Renal pelvis (tissue), 1 donor: ENCODE measurements at regions not wholly inside any gene's neighbourhood (a gene's known extent, or its start where the extent isn't known, plus 50 kb on each side); places are given as distances from the start of the nearest gene placed in this dataset.
"Not testable (repeated sequence)": the region's sequence is repeated elsewhere in the genome, so short reads cannot be mapped to it uniquely, and the experiment has no call there.

ENCODE experiments used
- DNase-seq: peaks from one replicate; pipeline ENCODE4 v3.0.0-alpha.2; 2013

DNA sequence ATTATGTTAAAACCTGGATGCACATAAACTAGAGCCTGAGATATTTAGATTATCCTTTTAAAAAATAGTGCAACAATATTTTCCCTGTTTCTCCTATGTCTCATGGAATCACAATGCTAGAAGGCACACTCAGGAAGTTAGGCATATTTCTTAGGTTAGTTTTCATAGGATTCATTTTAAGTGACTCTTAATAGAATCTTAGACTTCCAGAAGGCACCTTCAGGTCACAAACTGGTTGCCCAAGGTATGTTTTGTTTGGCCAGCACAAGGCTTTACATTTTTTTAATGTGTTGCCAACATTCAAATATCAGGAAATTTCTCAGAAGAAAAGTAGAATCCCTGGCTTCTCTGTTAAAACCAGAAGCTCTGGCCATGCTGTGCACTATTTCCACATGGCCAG, 129.3 kb downstream of the LNPK start:
- no peak for DNase-seq

DNA sequence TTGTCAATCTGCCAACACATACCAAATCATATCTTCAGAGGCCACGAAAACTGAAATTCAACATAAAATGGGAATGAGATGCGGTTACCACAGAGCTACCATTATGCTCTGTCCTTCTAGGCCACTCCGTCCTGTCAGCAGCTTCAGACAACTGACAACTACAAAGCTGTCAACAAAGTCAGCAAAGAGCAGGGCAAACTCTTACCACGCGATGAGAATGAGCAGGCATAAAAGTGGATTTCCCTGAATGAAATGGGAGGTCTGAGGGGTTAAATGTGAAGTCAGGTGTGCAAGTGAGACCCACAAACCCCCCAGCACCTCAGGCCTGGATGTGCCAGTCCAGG, 130.1 kb downstream of the LNPK start:
- DNase-seq, result no peak

DNA sequence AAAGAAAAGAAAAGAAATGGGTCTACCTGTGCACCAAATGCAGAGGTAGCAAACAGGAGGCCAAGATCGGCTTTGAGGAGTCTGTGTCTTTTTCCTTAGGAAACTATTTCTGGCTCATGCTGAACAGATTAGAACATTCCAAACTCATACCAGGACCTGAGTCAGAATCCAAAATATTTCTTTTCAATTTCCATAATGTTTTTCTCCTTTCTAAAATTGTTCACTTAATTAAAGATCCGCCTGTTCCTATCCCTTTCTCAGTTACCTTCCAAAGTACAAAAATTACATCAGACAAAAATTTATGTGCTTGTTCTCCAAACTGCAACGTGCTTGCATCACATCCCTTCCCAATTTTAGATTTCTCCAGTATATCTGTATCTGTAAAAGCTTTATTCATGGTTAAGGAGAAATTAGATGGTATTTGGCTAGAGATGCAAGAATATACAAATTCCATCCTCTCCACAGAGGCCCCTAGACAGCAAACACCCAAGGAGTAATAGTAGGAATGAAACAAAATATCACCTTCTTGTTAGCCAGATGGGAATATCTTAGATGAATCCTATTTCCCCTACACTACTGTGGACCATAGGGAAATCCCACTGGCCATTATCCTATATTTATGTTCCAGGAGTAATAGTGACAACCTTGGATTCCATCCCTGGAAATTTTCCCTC, 130.6 kb downstream of the LNPK start:
- DNase-seq, result no peak

DNA sequence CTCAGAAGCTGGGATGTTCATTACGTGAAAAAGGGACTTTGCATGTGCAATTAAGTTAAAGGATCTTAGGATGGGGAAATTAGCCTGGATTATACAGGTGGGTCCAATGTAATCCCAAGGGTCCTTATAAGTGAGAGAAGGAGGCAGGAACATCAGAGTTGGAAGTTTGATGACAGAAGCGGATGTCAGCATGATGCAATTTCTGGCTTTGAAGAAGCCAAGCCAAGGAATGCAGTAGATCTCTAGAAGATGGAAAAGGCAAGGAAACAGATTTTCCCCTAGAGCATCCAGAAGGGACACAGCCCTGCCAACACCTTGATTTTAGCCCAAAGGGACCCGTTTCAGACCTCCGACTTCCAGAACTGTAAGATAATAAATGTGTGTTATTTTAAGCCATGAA, 136.4 kb downstream of the LNPK start:
- no peak for DNase-seq

DNA sequence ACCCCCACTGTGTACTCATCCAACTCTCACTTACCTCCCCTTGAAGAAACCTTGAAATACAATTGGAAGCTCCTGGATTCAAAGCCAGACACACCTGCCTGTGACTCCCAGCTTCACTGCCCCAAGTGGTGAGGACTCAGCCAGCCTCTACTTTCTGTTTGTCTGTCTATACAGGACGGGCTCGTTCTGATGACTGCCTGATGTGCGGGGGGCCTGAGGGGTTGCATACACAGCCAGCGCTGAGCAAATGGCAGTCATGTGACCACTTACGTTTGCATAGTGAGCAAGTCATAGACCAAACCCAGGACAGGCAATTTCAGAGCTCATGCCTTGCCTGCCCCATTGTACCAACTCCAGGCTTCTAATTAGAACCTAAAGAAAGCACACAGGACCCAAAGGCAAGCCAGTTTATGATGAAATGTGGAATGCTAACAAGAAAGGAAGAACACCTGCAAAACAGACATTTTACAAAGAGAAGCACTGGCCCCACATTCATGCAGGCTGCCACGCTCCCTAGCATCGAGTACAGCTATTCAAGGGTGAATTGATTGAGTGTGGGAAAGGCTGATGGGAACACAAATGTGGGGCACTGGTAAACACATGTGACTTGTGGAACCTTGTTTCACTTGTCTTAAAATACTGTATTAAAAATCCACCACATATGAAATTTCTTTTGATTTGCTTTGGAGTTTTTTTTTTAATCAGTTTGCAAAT, 137.8 kb downstream of the LNPK start:
- DNase-seq, result no peak

DNA sequence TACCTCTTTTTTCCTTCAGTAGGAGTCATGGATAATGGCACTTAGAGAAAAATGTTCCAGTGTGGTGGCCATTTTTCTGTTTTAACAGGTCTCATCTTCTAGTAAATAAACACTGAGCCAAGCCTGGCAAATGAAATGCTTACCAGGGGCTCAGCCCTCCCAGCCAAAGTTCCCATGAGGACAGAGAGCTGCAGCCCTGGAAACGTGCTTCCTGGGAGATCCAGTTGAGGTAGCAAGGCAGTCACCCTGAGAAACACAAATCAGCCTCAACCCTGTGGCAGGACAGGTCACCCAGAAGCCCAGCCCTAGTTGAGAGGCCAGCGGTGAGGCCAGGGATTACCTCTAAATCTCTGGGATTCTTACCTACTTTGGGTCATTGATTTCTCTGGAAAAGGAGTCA, 140.1 kb downstream of the LNPK start:
- no peak for DNase-seq

DNA sequence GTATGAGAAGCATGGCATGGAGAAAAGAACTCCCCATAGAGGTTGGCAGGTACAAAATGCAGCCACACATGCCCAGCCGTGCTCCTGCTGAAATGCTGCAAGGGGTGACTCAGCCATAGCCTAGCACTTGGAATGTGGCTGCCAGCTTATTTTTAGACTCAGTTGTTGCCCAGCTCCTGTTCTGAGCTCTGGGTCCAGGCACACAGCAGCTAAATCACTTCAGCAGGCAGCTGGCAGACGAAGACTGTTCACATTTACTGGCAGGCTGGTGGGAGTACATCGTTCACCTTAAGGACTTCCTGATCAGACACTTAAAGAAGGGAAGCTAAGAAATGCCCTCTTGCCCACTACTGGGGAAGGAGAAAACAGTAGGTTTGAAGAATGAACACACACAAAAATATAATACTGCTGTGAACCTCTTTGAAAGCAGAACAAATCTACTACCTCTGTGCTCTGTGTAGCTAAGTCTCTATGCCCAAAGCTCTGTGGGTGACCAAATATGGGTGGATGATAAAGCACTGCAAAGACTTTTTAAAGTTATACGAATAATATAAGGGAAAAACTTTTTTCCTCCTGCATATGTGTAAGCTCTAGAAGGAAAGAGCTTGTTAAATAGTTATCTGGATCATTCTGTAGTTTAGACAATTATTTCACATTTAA, 146.1 kb downstream of the LNPK start:
- DNase-seq, result no peak

DNA sequence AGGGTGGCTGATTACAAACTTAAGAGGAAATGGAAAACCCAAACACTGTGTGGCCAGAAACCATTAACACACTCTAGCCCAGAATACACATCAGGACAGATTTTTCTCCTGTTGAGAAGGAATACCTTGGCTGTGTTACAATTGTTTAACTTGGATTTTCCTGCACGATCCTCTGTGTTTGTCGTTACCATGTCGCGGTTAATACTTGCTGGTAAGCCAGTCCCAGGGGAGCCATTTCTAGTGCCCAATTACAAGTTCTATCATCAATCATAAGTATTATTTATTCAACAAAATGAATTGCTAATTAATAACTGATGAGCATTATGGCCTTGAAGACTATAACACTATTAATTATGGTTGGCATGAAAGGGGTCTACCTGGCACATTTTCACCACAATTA, 146.8 kb downstream of the LNPK start:
- no peak for DNase-seq

DNA sequence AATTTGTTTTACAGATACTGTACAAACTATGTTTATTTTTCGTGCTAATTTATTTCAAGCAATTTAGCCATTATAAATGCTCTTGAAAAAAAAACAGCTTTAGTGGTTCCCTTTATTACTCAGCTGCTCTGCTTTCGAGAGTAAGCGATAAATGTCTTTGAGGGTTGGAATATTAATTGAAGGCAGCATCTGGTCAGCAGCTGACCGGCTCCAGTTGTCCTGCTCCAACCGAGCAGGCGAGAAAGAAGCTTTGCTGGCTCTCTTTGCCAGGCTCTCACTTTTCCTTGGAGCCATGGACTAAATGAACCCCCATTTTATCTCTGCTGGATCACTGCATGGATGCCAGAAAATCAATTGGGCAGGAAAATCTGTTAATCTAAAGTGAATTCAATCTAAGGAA, 147.4 kb downstream of the LNPK start:
- DNase-seq, result peak; percentile 39

DNA sequence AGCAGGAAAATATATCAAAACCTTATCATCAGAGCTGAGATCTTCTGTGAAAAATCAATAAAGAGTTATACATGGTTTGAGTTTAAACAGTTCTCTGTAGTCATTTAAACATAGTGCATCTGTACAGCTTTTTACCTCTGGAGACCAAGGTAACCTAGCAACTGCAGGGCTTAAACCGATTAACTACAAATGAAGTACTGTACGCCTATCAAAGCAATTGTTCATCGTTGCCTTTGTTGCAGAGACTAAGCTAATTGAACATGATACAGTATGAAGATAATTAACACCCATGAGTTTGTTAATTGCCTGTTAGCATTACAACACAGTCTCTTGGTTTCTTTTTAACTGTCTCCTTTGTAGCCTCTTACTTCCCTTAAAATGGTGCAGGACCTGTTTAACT, 147.9 kb downstream of the LNPK start:
- DNase-seq, result no peak

DNA sequence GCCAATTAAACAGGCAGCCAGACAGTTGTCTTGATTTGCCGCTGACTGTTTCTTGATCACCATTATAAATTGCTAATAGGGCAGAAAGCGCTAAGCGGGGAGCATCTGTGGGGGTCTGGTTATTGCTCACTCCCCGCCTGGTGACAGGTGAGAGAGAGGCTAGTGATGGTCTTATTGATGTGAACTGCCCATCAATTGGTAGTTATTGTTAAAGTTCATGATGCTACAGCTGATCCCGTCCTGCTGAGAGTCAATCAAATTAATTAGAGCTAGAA, 148.5 kb downstream of the LNPK start:
- no peak for DNase-seq

DNA sequence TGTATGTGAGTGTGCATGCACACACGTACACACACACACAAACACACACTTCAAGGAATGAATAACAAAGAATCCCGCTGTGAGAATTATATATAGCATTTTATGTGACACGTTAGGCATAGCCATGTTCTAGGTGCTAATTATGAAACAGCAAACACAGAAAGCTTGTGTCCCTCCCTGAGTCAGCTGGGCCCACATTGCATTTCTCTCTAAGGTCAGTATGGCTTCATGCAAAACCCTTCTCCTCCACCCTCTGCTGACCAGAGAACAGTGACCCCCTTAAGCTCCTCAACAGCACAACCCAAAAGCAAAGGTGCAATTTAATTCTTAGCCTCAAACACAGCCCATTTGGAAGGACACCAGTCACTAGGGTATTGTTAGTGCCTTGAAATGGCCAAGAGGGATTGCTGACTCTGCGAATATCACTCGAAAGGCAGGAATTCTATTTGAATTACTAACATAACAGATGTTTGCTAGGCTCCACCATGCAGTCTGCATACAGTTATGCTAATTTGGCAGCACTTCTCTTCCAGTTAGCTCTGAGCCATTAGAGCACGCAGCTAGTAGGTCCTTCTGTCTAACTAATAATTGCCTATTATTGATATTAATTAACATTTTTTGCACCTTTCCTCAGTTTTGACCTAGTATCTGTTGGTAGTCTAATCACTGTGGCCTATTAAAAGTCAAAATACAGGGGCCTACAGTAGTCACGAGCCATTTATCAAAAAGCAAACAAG, 149.0 kb downstream of the LNPK start:
- DNase-seq, result no peak

DNA sequence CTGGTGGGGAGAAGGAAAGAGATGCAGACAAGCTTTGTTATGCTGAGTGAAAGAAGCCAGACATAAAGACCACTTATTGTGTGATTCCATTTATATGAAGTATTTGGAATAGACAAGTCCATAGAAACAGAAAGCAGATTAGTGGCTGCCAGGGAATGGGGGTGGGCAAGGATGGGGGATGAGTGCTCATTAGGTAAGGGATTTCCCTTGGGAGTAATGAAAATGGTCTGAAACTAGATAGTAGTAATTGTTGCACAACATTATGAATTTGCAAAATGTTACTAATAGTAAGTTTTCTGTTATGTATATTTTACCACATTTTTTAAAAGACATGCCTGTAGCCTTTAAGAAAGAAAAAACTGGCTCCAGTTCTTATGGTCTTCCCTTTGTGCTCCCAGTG, 154.9 kb downstream of the LNPK start:
- DNase-seq, result no peak

DNA sequence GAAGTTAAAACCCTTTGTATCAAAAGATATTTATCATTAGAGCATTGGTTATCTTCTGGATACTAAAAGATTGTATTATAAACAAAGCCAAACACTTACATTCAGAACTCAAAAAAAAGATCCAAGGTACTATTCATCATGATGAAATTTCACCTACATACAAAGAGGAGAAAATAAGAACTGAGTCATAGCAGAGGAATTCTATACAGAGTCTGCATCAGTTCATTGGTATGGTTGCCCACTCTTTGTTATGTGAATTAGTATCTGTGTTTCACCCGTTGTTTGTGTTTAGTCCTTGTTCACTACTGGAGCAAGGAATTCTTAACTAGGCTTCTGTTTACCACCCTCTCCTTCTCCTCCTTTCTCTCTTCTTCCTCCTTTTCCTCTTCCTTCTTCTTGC, 157.9 kb downstream of the LNPK start:
- no peak for DNase-seq

DNA sequence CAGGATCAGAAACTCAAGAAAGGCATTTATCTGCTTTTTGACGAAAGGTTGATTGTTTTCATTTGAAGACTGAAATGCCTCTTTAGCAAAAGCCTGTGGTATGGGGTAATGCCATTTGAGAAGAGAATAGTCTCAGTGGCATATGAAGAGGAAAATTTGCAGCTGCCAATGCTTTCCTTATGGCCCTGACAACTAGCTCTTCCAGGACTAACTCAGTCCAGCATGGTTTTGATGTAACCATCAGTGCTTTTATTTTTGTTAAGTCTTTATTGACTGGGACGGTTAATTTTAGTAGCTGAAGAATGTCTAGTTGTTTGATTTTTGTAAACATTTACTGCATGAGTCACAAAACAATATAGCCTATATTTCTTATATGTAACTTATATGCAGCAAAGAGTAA, 158.4 kb downstream of the LNPK start:
- no peak for DNase-seq

DNA sequence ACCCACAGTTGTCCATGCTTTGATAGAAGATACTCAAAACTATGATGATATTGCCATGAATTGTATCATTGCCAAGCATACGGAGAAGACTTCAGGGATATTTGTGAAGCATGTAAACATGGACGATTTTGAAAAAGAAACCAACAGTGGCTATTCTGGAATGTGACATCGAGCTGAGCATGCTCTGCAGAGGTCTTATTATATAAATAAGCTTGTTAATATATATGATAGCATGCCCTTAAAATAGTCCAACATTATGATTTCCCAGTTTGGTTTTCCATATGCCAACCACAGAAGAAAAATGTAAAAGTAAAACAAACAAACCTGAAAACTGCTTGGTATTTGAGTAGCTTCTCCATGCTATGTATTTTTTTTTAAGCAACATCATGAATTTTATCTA, 159.1 kb downstream of the LNPK start:
- DNase-seq, result no peak

DNA sequence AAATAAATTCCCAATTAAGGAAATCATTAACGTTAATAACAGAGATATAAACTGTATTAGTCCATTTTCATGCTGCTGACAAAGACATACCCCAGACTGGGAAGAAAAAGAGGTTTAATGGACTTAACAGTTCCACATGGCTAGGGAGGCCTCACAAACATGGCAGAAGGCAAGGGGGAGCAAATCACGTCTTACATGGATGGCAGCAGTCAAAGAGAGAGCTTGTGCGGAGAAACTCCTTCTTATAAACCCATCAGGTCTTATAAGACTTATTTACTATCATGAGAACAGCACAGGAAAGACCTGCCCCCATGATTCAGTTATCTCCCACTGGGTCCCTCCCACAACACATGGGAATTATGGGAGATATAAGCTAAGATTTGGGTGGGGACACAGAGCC, 161.3 kb downstream of the LNPK start:
- not testable (repeated sequence) for DNase-seq

DNA sequence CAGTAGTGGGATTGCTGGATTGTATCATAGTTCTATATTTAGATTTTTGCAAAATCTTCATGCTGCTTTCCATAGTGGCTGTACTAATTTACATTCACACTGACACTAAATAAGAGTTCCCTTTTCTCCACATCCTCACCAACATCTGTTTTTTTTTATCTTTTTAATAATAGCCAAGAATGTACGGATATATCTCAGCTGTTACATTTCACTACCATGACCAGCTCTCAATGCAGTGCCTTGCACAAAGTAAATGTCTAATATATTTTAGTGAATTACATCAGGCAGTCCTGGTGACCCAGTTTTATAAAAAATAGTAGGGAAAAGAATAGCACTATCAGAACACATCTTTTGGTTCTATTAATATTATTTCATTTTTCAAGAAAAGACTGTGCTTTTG, 161.8 kb downstream of the LNPK start:
- peak; percentile 45 for DNase-seq

DNA sequence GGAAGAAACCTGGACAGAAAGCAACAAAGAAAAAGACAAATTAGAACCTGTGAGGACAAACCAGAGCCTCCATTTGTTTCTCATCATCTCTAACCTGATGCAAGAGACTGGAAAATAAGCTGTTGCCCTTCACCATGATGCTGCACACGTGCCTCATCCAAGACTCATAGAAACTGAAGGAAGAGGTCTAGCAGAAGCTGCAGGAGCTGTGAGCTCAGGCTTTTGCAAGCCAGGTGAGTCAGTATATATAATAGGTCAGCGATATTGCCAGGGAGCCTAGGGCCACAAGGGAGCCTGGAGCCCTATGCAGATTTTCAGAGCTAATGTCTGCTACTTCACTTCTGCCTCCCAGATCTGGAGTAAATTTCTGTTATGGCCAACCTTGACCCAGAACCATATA, 163.1 kb downstream of the LNPK start:
- no peak for DNase-seq

DNA sequence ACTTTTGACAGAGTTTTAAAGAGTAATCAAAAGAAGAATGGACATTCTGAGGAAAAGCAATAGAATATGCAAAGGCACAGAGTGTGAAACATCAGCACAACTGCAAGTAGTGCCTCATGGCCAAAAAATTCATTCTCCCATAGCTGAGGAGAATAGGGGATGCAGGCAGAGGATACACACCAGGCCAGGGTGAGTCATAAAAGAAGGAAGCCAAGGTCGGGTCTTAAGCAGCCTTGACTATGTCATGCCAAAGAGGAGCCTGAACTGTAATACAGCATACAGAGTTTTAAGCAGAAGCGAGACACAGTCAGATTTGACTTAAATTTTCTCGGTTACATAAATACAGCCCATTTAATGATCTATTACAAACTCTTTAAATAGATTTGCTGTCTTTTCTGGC, 165.0 kb downstream of the LNPK start:
- no peak for DNase-seq

DNA sequence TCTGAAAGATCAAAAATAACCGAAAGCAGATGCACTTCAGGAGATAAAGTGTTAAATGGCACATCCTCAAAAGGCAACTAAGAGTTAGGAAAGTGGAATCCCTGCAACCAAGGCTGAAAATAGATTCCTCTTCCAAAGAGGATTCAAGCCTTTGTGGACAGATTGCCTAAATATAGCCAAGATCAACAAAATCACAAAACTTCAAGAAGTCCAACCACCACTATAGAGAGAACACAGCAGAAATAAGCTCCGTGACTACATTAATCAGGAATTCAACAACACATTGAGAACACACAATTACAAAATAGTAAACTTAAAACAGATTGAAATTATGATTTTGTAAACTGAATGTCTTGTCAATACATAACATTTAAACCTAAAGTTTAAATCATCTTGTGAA, 165.7 kb downstream of the LNPK start:
- no peak for DNase-seq

DNA sequence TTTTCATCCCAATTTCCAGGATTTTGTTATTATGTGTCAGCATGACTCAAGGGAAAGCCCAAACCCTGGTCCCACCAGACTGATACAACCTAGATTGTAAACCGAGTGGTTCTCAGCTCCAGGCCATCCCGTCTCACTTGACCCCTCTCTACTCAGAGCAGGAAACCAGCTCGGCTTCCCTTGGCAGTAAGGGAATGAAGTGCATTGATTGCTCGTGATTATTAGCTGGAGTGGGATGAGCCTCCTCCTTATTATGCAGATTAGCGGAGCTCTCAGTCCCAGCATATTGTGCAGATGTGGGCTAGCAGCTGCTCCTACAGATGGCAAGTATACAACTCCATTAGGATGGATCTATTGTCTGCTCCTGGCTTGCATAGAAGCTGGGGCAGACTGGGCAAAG, 167.6 kb downstream of the LNPK start:
- no peak for DNase-seq

DNA sequence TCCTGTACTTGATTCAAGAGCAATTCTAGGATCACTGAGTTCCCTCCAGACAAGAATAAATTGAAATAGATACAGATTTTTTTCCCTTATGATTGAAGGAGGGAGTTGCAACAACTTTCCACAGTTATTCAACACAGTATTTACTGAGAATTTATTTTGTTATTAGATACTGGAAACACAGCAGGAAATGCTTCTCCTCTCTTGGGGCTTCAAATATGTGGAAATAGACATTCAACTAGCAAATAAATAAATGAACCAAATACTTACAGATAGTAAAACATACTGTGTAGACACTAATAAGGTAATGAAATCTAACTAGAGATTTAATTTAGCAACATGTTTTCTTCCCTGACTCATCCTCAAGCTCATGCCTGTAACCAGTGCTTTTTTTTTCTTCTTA, 169.2 kb downstream of the LNPK start:
- DNase-seq, result no peak
